GM19025 (cell line): ENCODE measurements at regions not wholly inside any gene's neighbourhood (a gene's known extent, or its start where the extent isn't known, plus 50 kb on each side); places are given as distances from the start of the nearest gene placed in this dataset.

Experiments
- ATAC-seq: cut with Tn5 transposase; IDR thresholded peaks from one replicate; pipeline ENCODE4 v1.9.1; 2021; ENCODE audit warnings: mild to moderate bottlenecking, low read depth, moderate library complexity; ENCODE audit not compliant: unreplicated experiment

- ATAC-seq, result no peak
Measured at GRCh38 chr10:117944676-117945447, 101.9 kb downstream of the RAB11FIP2 start.

GRCh38 chr10:117945651-117946050 is 101.1 kb downstream of the RAB11FIP2 start:
- no peak for ATAC-seq

- no peak for ATAC-seq
Measured at GRCh38 chr10:117946525-117947070, 100.1 kb downstream of the RAB11FIP2 start.

- no peak for ATAC-seq
Measured at GRCh38 chr10:117948493-117948892, 98.2 kb downstream of the RAB11FIP2 start.

- ATAC-seq, result no peak
Measured at GRCh38 chr10:117950408-117950807, 96.3 kb downstream of the RAB11FIP2 start.
